K562 (cell line): ENCODE measurements at regions not wholly inside any gene's neighbourhood (a gene's known extent, or its start where the extent isn't known, plus 50 kb on each side); places are given as distances from the start of the nearest gene placed in this dataset.

ENCODE experiments used
- ATAC-seq: fragments of 200-7000 bp; cut with Tn5 transposase; 3 replicates; pipeline ENCODE4 v1.9.1; 2020; ENCODE audit warnings: moderate library complexity
- BruUV-seq: library from RNA; stranded (reverse); fragments of 400-500 nt; replicated peaks from 2 replicates; lab custom pipeline; 2021; lab: Mats Ljungman, UMichigan
- CTCF ChIA-PET: fragments of 300-600 bp; formaldehyde crosslinking; extraction: SDS; loops from one replicate; lab custom pipeline; 2021; ENCODE audit warnings: low intra/inter-chr PET ratio; lab: Yijun Ruan, JAX
- POLR2A ChIA-PET: fragments of 300-600, 350-650 bp; sonication (Branson Sonifier 250); formaldehyde crosslinking; extraction: SDS; loops from one replicate; lab custom pipeline; 2021; ENCODE audit warnings: antibody characterized with exemption, inconsistent platforms; lab: Yijun Ruan, JAX
- DNase-seq, 4 experiments: peaks; one replicate each; pipeline versions ENCODE4 v3.0.0 to v3.0.0-alpha.2; 2011 to 2018; ENCODE audit warnings: low spot score in 3 of 4, mixed read lengths in 3 of 4; ENCODE audit errors: extremely low read depth in 1 of 4
- FAIRE-seq: peaks from 2 replicates; lab custom pipeline; 2011; peaks lifted over from hg19 to GRCh38; lab: Jason Lieb, UNC
- H2AFZ ChIP-seq: 2 replicates; pipeline ENCODE4 v1.6.0; 2011; ENCODE audit warnings: low read depth, low read length, control low read depth, inconsistent platforms
- H3K27ac ChIP-seq: fragments of 200-600 bp; 3 replicates; pipeline ENCODE4 v1.8.0; 2011; ENCODE audit warnings: low read depth, mild to moderate bottlenecking, control low read depth, inconsistent platforms, low read length, moderate library complexity, mixed read lengths; ENCODE audit errors: extremely low read depth
- H3K27me3 ChIP-seq, 2 experiments: fragments of 300-600 bp in 1 of 2; 2 replicates in 1 of 2; 3 replicates in 1 of 2; pipeline versions ENCODE4 v1.6.0 to v1.8.0; 2011; ENCODE audit warnings: inconsistent platforms in 2 of 2, low read length in 2 of 2, mild to moderate bottlenecking in 1 of 2, mixed read lengths in 1 of 2, moderate library complexity in 1 of 2; ENCODE audit not compliant: control insufficient read depth in 2 of 2, insufficient read depth in 2 of 2
- H3K36me3 ChIP-seq: fragments of 300-600 bp; 3 replicates; pipeline ENCODE4 v1.8.0; 2011; ENCODE audit warnings: mild to moderate bottlenecking, low read length, inconsistent platforms; ENCODE audit not compliant: control insufficient read depth, insufficient read depth
- H3K4me1 ChIP-seq, 2 experiments: fragments of 200-600 bp in 1 of 2; replicated peaks in 1 of 2; 2 replicates in 1 of 2; 3 replicates in 1 of 2; pipeline versions ENCODE4 v1.5.1 to v1.8.0; 2011; ENCODE audit warnings: inconsistent platforms in 2 of 2, low read length in 2 of 2, mild to moderate bottlenecking in 1 of 2, mixed read lengths in 1 of 2, moderate library complexity in 1 of 2; ENCODE audit not compliant: control insufficient read depth in 2 of 2, insufficient read depth in 2 of 2
- H3K4me2 ChIP-seq: 2 replicates; pipeline ENCODE4 v1.6.1; 2011; ENCODE audit warnings: low read length, control low read depth, inconsistent platforms, mixed read lengths; ENCODE audit not compliant: insufficient read depth
- H3K4me3 ChIP-seq: fragments of 200-600 bp; sonication (generic), shearing (Covaris generic); 2 replicates; pipeline ENCODE4 v1.5.1; 2016; ENCODE audit warnings: control low read depth, inconsistent platforms
- H3K79me2 ChIP-seq: fragments of 200-600 bp; 3 replicates; pipeline ENCODE4 v1.8.0; 2011; ENCODE audit warnings: low read length, inconsistent platforms; ENCODE audit not compliant: control insufficient read depth, insufficient read depth
- H3K9ac ChIP-seq, 2 experiments: 2 replicates each; pipeline versions ENCODE4 v1.6.0 to v1.6.1; 2011; ENCODE audit warnings: low read depth in 2 of 2, low read length in 2 of 2, control low read depth in 1 of 2, inconsistent platforms in 1 of 2, mild to moderate bottlenecking in 1 of 2, mixed read lengths in 1 of 2; ENCODE audit not compliant: insufficient read depth in 1 of 2
- H3K9me1 ChIP-seq: one replicate; pipeline ENCODE4 v1.6.0; 2011; ENCODE audit warnings: inconsistent platforms, mild to moderate bottlenecking, low read length, moderate library complexity; ENCODE audit not compliant: control insufficient read depth, insufficient read depth
- H3K9me3 ChIP-seq: replicated peaks from 2 replicates; pipeline ENCODE4 v1.5.1; 2011; ENCODE audit warnings: low read depth, low read length, inconsistent platforms; ENCODE audit not compliant: control insufficient read depth, insufficient read depth
- H4K20me1 ChIP-seq: replicated peaks from 2 replicates; pipeline ENCODE4 v1.6.1; 2011; ENCODE audit warnings: low read length, inconsistent platforms, mixed read lengths; ENCODE audit not compliant: control insufficient read depth, insufficient read depth
- BCL6 ChIP-seq: fragments of 250-450 bp; sonication (Bioruptor Pico); IDR thresholded peaks from 2 replicates; pipeline ENCODE4 v1.4.0; 2020
- DACH1 ChIP-seq: fragments of 450-650 bp; IDR thresholded peaks from 2 replicates; pipeline ENCODE4 v1.6.1; 2018; ENCODE audit not compliant: partially characterized antibody
- ETV6 ChIP-seq, 3 experiments: fragments of 150-350 bp in 1 of 3; sonication (generic) in 1 of 3; formaldehyde crosslinking in 1 of 3; IDR thresholded peaks; 2 replicates each; pipeline versions ENCODE4 v1.6.1 to v1.8.0; 2014 to 2022; ENCODE audit warnings: borderline replicate concordance in 2 of 3, low read depth in 2 of 3, antibody characterized with exemption in 1 of 3, low read length in 1 of 3, mild to moderate bottlenecking in 1 of 3, missing genetic modification reagents in 1 of 3
- MYC ChIP-seq, 2 experiments: fragments of 250-450 bp in 1 of 2; sonication (Bioruptor Pico) in 1 of 2; IDR thresholded peaks; 2 replicates each; pipeline versions ENCODE4 v1.5.1 to v1.6.1; 2012 to 2021; ENCODE audit warnings: low read depth in 2 of 2, borderline replicate concordance in 1 of 2, improper control_type of control experiment in 1 of 2, low read length in 1 of 2, mild to moderate bottlenecking in 1 of 2, moderate library complexity in 1 of 2
- PHTF2 ChIP-seq: fragments of 250-450 bp; sonication (Bioruptor Pico); IDR thresholded peaks from 2 replicates; pipeline ENCODE4 v1.5.0; 2021; ENCODE audit warnings: mild to moderate bottlenecking
- RBM34 ChIP-seq: fragments of 200-400 bp; formaldehyde crosslinking; IDR thresholded peaks from 2 replicates; pipeline ENCODE4 v1.6.1; 2018; ENCODE audit warnings: low read length, borderline replicate concordance; ENCODE audit not compliant: insufficient read depth
- TCF3 ChIP-seq: sonication (generic); formaldehyde crosslinking; IDR thresholded peaks from 2 replicates; pipeline ENCODE4 v1.4.0; 2020; ENCODE audit warnings: mild to moderate bottlenecking, missing genetic modification reagents
- ZNF395 ChIP-seq: fragments of 200-800 bp; sonication (Bioruptor generic); IDR thresholded peaks from 2 replicates; pipeline ENCODE4 v1.6.1; 2017; ENCODE audit warnings: missing genetic modification characterization, missing compliant biosample characterization
- ZNF407 ChIP-seq: fragments of 450-650 bp; IDR thresholded peaks from 2 replicates; pipeline ENCODE4 v1.6.1; 2016; ENCODE audit warnings: low read depth
- ZNF780A ChIP-seq: fragments of 250-450 bp; sonication (Bioruptor Pico); IDR thresholded peaks from 2 replicates; pipeline ENCODE4 v1.5.0; 2021; ENCODE audit warnings: mild to moderate bottlenecking
- ZNF785 ChIP-seq: fragments of 250-450 bp; sonication (Bioruptor Pico); IDR thresholded peaks from 2 replicates; pipeline ENCODE4 v1.4.0; 2020; ENCODE audit warnings: mild to moderate bottlenecking
- in situ Hi-C: fragments of 300-500 bp; cut with MboI; formaldehyde crosslinking; loops from 4 replicates; pipeline ENCODE4 v1.15.0; 2018; ENCODE audit warnings: inconsistent platforms, mixed read lengths
- intact Hi-C: fragments of 100-400 bp; cut with micrococcal nuclease; formaldehyde crosslinking; loops from 2 replicates; pipeline ENCODE4 v1.14.2; 2022

- H4K20me1 ChIP-seq, result no peaks in the 10 kb centered on the region
- no peaks in the 10 kb centered on the region for H3K4me1 ChIP-seq
- no TSS peak for BruUV-seq
- H3K4me2 ChIP-seq, result no peak overlapping the region
- H2AFZ ChIP-seq, result no peak overlapping the region
- no peak for FAIRE-seq
- ATAC-seq, result no peak
- H3K9ac ChIP-seq, result no peak overlapping the region
- no peaks in the 10 kb centered on the region for H3K79me2 ChIP-seq
- H3K9me3 ChIP-seq, result no peaks in the 10 kb centered on the region; the same call in 1 of the 2 replicates
- no peaks in the 10 kb centered on the region for H3K9me1 ChIP-seq
- no peaks in the 10 kb centered on the region for H3K36me3 ChIP-seq
- ChIA-PET CTCF (no interaction called here), POLR2A (no interaction called here)
- in situ Hi-C loops, result no loop called here
- H3K27ac ChIP-seq, result no peak overlapping the region
- DNase-seq, result no peak
- intact Hi-C loops, result no loop called here
- H3K27me3 ChIP-seq, result no peaks in the 10 kb centered on the region
- H3K4me3 ChIP-seq, result no peak overlapping the region
- TF ChIP-seq ZNF407 (no peak), DACH1 (no peak), RBM34 (no peak), PHTF2 (CRISPR knock-in tag) (no peak), ETV6 (IDR thresholded peaks at IDR 0.05; ENCODE audit: borderline replicate concordance in 1 of 2, low read depth in 2 of 2, low read length in 1 of 2) (no peak), ETV6 (CRISPR knock-in tag; IDR thresholded peaks at IDR 0.05; ENCODE audit: borderline replicate concordance) (no peak), TCF3 (no peak), ZNF395 (CRISPR knock-in tag) (no peak), MYC (IDR thresholded peaks at IDR 0.05; ENCODE audit: low read depth, low read length) (no peak), MYC (CRISPR knock-in tag; IDR thresholded peaks at IDR 0.05; ENCODE audit: borderline replicate concordance, low read depth) (no peak), ZNF785 (CRISPR knock-in tag) (no peak), BCL6 (CRISPR knock-in tag) (no peak), ZNF780A (CRISPR knock-in tag) (no peak)
Observed at GRCh38 chr10:108849186-108849585, 1074.1 kb downstream of the XPNPEP1 start.
